ENCODE measurements at regions not wholly inside any gene's neighbourhood (a gene's known extent, or its start where the extent isn't known, plus 50 kb on each side); places are given as distances from the start of the nearest gene placed in this dataset.

DNA sequence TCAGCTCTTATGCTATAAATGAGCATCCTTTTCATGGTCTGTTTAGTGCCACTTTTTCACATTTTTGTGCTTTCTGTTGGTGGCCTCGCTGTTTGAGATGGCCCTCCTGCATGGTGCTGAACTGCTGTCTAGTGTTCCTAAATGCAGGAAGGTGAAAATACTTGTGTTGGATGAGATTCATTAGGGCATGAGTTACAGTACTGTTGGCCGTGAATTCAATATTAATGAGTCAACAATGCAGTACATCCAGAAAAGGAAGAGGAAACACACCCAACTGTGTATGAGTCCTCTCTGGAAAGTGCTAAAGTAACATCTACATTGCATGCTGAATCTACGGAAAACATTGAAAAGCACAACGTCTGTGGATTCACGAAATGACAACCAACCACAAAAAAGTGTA lies 124.0 kb downstream of the HERPUD2 start:
- TF ChIP-seq, protein P1, sequence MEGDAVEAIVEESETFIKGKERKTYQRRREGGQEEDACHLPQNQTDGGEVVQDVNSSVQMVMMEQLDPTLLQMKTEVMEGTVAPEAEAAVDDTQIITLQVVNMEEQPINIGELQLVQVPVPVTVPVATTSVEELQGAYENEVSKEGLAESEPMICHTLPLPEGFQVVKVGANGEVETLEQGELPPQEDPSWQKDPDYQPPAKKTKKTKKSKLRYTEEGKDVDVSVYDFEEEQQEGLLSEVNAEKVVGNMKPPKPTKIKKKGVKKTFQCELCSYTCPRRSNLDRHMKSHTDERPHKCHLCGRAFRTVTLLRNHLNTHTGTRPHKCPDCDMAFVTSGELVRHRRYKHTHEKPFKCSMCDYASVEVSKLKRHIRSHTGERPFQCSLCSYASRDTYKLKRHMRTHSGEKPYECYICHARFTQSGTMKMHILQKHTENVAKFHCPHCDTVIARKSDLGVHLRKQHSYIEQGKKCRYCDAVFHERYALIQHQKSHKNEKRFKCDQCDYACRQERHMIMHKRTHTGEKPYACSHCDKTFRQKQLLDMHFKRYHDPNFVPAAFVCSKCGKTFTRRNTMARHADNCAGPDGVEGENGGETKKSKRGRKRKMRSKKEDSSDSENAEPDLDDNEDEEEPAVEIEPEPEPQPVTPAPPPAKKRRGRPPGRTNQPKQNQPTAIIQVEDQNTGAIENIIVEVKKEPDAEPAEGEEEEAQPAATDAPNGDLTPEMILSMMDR (IDR thresholded peaks at IDR 0.05; ENCODE audit: low read depth, low read length), result no peak
- TF ChIP-seq POLR2A (IDR thresholded peaks at IDR 0.05; ENCODE audit: extremely low read depth, insufficient read length) (no peak), MYC (IDR thresholded peaks at IDR 0.05; ENCODE audit: low read depth, low read length) (no peak)

Measured in NB4 (cell line).